ENCODE measurements at regions not wholly inside any gene's neighbourhood (a gene's known extent, or its start where the extent isn't known, plus 50 kb on each side); places are given as distances from the start of the nearest gene placed in this dataset.

- no peak for DNase-seq
Observed at GRCh38 chr10:1966712-1967376, 229.5 kb upstream of the ADARB2 start.

GRCh38 chr10:1964476-1964875 is 227.2 kb upstream of the ADARB2 start:
- no peak for DNase-seq

GRCh38 chr10:1963341-1963740 is 226.0 kb upstream of the ADARB2 start:
- DNase-seq = no peak

- no peak for DNase-seq
Observed at GRCh38 chr10:1961989-1962388, 224.7 kb upstream of the ADARB2 start.

- DNase-seq = no peak
Observed at GRCh38 chr10:1960982-1961381, 223.7 kb upstream of the ADARB2 start.

GRCh38 chr10:1957057-1957456 is 219.7 kb upstream of the ADARB2 start:
- no peak for DNase-seq

- no peak for DNase-seq
Observed at GRCh38 chr10:1954300-1954699, 217.0 kb upstream of the ADARB2 start.

- no peak for DNase-seq
Observed at GRCh38 chr10:1952126-1953095, 215.1 kb upstream of the ADARB2 start.

GRCh38 chr10:1950803-1951495 is 213.6 kb upstream of the ADARB2 start:
- no peak for DNase-seq

- no peak for DNase-seq
Observed at GRCh38 chr10:1947464-1948003, 210.2 kb upstream of the ADARB2 start.

- no peak for DNase-seq
Observed at GRCh38 chr10:1944487-1944886, 207.2 kb upstream of the ADARB2 start.

- no peak for DNase-seq
Observed at GRCh38 chr10:1942478-1942877, 205.2 kb upstream of the ADARB2 start.

GRCh38 chr10:1939016-1939415 is 201.7 kb upstream of the ADARB2 start:
- DNase-seq = peak; percentile 48

- peak; percentile 64 for DNase-seq
Observed at GRCh38 chr10:1938317-1938716, 201.0 kb upstream of the ADARB2 start.

GRCh38 chr10:1935912-1936311 is 198.6 kb upstream of the ADARB2 start:
- no peak for DNase-seq

- DNase-seq = no peak
Observed at GRCh38 chr10:1933215-1933614, 195.9 kb upstream of the ADARB2 start.

GRCh38 chr10:1932692-1933094 is 195.4 kb upstream of the ADARB2 start:
- DNase-seq = no peak

GRCh38 chr10:1928606-1929005 is 191.3 kb upstream of the ADARB2 start:
- no peak for DNase-seq

- DNase-seq = no peak
Observed at GRCh38 chr10:1923998-1924397, 186.7 kb upstream of the ADARB2 start.

- DNase-seq = no peak
Observed at GRCh38 chr10:1923586-1923985, 186.3 kb upstream of the ADARB2 start.

GRCh38 chr10:1920941-1921340 is 183.6 kb upstream of the ADARB2 start:
- DNase-seq = no peak

GRCh38 chr10:1920127-1920526 is 182.8 kb upstream of the ADARB2 start:
- no peak for DNase-seq

- no peak for DNase-seq
Observed at GRCh38 chr10:1911771-1912170, 174.4 kb upstream of the ADARB2 start.

Data from activated effector memory CD4-positive, alpha-beta T cell treated with Interleukin-2 at 50 U/mL for 16 hours (primary cell).